AG04449 (cell line): ENCODE measurements at regions not wholly inside any gene's neighbourhood (a gene's known extent, or its start where the extent isn't known, plus 50 kb on each side); places are given as distances from the start of the nearest gene placed in this dataset.

ENCODE experiments used
- CTCF ChIA-PET: fragments of 350-600 bp; formaldehyde crosslinking; extraction: SDS; loops from one replicate; lab custom pipeline; 2021; ENCODE audit warnings: antibody characterized with exemption; lab: Yijun Ruan, JAX
- POLR2A ChIA-PET: fragments of 400-600, 350-600 bp; formaldehyde crosslinking; extraction: SDS; loops from one replicate; lab custom pipeline; 2020; ENCODE audit warnings: antibody characterized with exemption, inconsistent platforms; lab: Yijun Ruan, JAX
- DNase-seq: peaks from one replicate; pipeline ENCODE4 v3.0.0-alpha.2; 2010; ENCODE audit warnings: low read depth, low spot score
- H3K4me3 ChIP-seq: 2 replicates; pipeline ENCODE4 v1.5.1; 2011; ENCODE audit warnings: low read depth, mild to moderate bottlenecking, control low read depth, low read length
- TF ChIP-seq, protein P1 (sequence below): IDR thresholded peaks from one replicate; pipeline ENCODE4 v1.5.1; 2011; ENCODE audit warnings: mild to moderate bottlenecking, moderate library complexity, low read length, control low read depth, inconsistent platforms; ENCODE audit not compliant: insufficient read depth; ENCODE audit errors: missing control alignments

DNA sequence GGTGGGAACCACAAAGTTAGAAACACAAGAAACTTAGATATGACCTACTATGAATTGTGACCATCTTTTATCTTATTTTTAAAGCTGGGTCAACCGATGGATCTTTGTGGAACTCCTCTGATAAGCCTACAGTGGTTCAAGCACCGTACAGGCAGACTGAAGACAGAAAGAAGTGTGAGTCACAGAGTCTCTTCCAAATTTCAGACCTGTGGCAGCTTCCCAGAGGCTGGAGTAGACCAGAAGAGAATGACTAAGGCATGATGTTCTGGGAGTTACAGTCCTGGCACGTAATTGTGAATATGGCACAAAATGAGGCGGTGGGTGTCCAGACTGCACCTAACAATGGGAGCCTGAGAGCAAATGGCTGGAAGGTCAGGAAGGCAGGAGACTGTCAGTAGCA, 70.0 kb downstream of the LMO4 start:
- no peak overlapping the region for H3K4me3 ChIP-seq
- DNase-seq: peak; percentile 16
- POLR2A ChIA-PET: no interaction called here
- TF ChIP-seq, protein P1, sequence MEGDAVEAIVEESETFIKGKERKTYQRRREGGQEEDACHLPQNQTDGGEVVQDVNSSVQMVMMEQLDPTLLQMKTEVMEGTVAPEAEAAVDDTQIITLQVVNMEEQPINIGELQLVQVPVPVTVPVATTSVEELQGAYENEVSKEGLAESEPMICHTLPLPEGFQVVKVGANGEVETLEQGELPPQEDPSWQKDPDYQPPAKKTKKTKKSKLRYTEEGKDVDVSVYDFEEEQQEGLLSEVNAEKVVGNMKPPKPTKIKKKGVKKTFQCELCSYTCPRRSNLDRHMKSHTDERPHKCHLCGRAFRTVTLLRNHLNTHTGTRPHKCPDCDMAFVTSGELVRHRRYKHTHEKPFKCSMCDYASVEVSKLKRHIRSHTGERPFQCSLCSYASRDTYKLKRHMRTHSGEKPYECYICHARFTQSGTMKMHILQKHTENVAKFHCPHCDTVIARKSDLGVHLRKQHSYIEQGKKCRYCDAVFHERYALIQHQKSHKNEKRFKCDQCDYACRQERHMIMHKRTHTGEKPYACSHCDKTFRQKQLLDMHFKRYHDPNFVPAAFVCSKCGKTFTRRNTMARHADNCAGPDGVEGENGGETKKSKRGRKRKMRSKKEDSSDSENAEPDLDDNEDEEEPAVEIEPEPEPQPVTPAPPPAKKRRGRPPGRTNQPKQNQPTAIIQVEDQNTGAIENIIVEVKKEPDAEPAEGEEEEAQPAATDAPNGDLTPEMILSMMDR: no peak
- CTCF ChIA-PET: interaction anchor here (0.8 kb wide), 1 partner anchor 28 kb away, joined by 3 read pairs; no protein-coding TSS in a partner anchor

DNA sequence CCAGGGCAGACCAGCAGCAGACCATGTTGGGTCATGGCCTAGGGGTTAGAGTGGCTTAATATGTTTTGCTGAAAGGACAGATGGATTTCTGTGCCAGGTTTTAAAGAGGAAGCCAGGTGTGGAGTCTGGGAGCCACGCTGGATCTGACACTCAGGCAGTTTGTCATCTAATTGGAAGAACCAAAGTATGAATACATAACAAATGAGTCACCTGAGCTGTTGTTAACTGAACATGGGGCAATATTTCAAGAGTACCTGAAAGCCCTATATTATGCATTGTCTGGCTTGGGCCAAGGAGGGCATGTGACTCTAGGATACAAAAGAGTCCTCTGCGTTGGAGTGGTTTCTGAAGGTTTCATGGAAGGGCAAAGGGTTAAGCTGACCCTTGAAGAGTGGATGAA, 70.6 kb downstream of the LMO4 start:
- H3K4me3 ChIP-seq: no peak overlapping the region
- CTCF ChIA-PET: interaction anchor here (0.8 kb wide), 1 partner anchor 27 kb away, joined by 3 read pairs; no protein-coding TSS in a partner anchor
- POLR2A ChIA-PET: no interaction called here
- DNase-seq: no peak
- TF ChIP-seq, protein P1: no peak

DNA sequence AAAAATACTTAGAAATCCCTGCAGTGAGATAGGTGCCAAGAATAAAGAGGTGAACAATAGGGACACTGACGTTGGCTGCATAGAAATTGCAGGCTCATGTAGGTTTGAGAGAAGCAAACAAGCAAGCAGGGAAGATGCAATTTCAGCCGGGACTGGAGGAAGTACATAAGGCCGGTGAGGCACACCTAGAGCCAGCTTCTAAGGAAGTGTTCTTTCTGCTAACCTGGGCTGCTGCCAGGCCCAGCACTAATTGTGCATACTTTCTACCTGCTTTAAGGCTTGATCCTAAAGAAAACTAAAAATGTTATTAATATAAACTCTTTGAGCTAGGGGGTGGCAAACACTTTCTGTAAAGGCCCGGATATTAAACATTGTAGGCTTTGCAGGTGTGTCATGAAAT, 71.0 kb downstream of the LMO4 start:
- ChIA-PET CTCF (no interaction called here), POLR2A (interaction anchor here (0.6 kb wide), 1 partner anchor 511 kb away, joined by 3 read pairs; no protein-coding TSS in a partner anchor)
- TF ChIP-seq, protein P1: no peak
- H3K4me3 ChIP-seq: no peak overlapping the region
- DNase-seq: no peak

DNA sequence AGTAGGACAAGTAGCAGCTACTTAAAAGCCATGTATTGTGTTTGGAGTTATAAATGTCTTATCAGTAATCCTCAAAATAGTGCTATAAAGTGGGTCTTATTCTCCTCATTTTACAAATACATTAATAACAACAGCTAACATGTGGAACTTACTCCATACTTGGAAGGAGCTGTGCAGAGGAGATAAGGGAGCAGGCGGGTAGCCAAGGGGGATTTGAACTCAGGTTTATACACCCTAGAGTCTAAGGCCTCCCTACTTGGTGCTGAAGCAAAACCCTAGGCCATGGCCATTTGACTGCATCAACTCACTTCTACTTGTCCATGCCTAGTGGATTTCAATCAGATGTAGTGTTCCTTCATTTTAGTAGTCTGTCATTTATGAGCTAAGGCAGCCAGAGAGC, 72.1 kb downstream of the LMO4 start:
- ChIA-PET POLR2A (no interaction called here), CTCF (no interaction called here)
- H3K4me3 ChIP-seq: no peak overlapping the region
- TF ChIP-seq, protein P1: no peak
- DNase-seq: no peak

DNA sequence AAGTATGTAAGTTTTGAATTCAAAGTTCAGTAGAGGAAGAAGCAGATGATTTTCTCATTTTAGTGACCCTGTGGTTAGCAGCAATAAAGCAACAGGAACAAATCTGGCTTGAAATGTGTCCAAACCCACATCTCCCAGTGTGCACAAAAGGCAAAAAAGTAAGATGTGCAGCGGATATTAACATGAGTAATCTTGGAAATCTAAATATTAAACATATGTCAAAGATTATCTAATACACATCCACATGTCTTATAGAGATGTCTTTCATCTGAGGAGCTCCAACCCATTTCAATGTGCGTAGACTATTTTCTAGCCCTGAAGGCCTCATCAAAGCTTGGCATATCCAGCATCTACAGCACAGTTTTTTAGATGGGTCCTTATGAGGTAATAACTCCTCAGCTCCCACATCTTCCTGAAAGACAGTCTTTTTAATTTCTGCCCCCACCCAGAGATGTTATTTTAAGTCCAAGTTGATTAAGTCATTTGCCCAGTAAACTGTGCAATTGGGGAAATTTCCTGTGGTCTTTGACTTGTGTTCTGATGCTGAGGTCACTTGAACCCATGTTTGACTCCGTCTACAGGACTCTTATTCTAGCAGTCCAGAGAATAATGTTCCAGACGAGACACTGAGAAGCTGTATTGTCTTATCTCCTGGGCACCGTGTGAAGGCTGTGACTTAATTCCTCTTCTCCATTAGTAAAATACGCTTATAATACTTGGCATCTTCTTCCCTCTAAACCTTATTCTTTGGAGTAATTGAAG, 73.7 kb downstream of the LMO4 start:
- ChIA-PET CTCF (interaction anchor here (0.5 to 1.2 kb wide), 3 partner anchors 19 to 33 kb away, joined by 3 to 4 read pairs (median 3); no protein-coding TSS in a partner anchor), POLR2A (interaction anchor here (0.6 kb wide), 1 partner anchor 21 kb away, joined by 3 read pairs; no protein-coding TSS in a partner anchor)
- peak; percentile 33 for DNase-seq
- TF ChIP-seq, protein P1: no peak
- no peak overlapping the region for H3K4me3 ChIP-seq

DNA sequence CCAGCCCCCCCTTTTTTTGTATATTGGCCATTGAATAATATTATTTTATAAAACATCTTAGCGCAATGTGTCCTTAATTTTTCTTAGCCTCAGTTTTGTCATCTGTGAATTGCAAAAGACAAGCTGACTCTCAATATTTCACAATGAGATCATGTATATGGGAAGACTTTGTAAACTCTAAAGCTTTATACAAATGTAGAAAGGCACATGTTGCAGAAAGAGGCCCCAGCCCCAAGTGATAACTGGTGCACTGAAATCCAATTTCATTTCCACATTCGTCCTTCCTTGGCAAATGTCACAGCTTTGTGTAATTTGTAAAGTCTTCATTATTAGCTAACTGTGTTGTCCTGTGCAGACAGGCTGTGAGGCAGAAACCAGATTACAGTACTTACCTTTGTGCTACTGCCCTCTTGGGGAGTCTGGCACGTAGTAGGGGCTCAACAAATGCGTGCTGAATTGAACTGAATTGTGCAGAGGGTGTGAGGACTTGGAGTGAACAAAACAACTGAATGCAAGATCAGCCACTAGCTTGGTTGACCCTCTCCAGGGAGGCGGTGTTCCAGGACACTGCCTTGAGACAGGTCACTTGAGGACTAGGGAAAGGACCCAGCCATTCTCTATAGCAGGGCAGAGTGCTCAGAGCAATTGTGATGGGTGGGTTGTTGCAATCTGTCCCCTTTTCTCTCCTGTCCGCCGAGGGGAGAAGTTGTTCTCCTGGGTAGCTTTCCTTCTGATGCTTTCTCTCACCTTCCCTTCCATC, 74.6 kb downstream of the LMO4 start:
- no peak for DNase-seq
- ChIA-PET POLR2A (no interaction called here), CTCF (interaction anchor here (0.9 to 1.2 kb wide), 3 partner anchors 20 to 52 kb away, joined by 3 to 4 read pairs (median 3); no protein-coding TSS in a partner anchor)
- TF ChIP-seq, protein P1: no peak
- H3K4me3 ChIP-seq: no peak overlapping the region
